ENCODE measurements at regions not wholly inside any gene's neighbourhood (a gene's known extent, or its start where the extent isn't known, plus 50 kb on each side); places are given as distances from the start of the nearest gene placed in this dataset.

- Histone ChIP-seq H3K4me1 (ENCODE audit: control insufficient read depth, insufficient read depth, low read length) (no peaks in the 10 kb centered on the region), H3K27ac (ENCODE audit: extremely low read depth, low read depth, low read length) (no peak overlapping the region), H3K9me3 (ENCODE audit: control insufficient read depth, insufficient read depth, low read depth, low read length) (no peaks in the 10 kb centered on the region), H3K4me3 (ENCODE audit: low read depth, low read length) (no peak overlapping the region), H3K36me3 (ENCODE audit: control insufficient read depth in 2 of 2, insufficient read depth in 1 of 2, low read length in 2 of 2) (no peaks in the 10 kb centered on the region)
- POLR2A ChIA-PET, result no interaction called here
- CTCF ChIA-PET, result interaction anchor here (0.5 to 0.7 kb wide), 2 partner anchors 13 to 44 kb away, joined by 3 read pairs; no protein-coding TSS in a partner anchor
- TF ChIP-seq ZNF148 (tag by site-specific recombination; IDR thresholded peaks at IDR 0.05; ENCODE audit: borderline replicate concordance) (no peak), ZNF843 (tag by site-specific recombination; IDR thresholded peaks at IDR 0.05) (no peak), SALL2 (tag by site-specific recombination; IDR thresholded peaks at IDR 0.05; ENCODE audit: borderline replicate concordance) (no peak), ZNF610 (tag by site-specific recombination; IDR thresholded peaks at IDR 0.05; ENCODE audit: borderline replicate concordance) (no peak), ZNF362 (tag by site-specific recombination; IDR thresholded peaks at IDR 0.05) (no peak), ZNF571 (tag by site-specific recombination; IDR thresholded peaks at IDR 0.05) (no peak), KLF16 (tag by site-specific recombination; IDR thresholded peaks at IDR 0.05) (no peak), ZNF324 (tag by site-specific recombination; IDR thresholded peaks at IDR 0.05) (no peak), ZNF174 (tag by site-specific recombination; IDR thresholded peaks at IDR 0.05) (no peak), ZNF645 (tag by site-specific recombination; IDR thresholded peaks at IDR 0.05) (no peak), TCF7L2 (IDR thresholded peaks at IDR 0.05; ENCODE audit: borderline replicate concordance, low read depth, low read length) (no peak), ZNF26 (tag by site-specific recombination; IDR thresholded peaks at IDR 0.05) (no peak), ZBTB11 (tag by site-specific recombination; conservative IDR thresholded peaks at IDR 0.05; ENCODE audit: low read depth) (no peak), HOXD13 (CRISPR knock-in tag; IDR thresholded peaks at IDR 0.05; ENCODE audit: borderline replicate concordance) (no peak), ZNF558 (tag by site-specific recombination; IDR thresholded peaks at IDR 0.05) (no peak), ZBTB8A (tag by site-specific recombination; IDR thresholded peaks at IDR 0.05) (no peak), ZNF660 (tag by site-specific recombination; IDR thresholded peaks at IDR 0.05) (no peak), KLF7 (tag by site-specific recombination; IDR thresholded peaks at IDR 0.05; ENCODE audit: borderline replicate concordance) (no peak)
Measured at GRCh38 chr21:14755086-14755485, 209.0 kb upstream of the SAMSN1 start.
